Neural progenitor cell (in vitro differentiated cells): ENCODE measurements at regions not wholly inside any gene's neighbourhood (a gene's known extent, or its start where the extent isn't known, plus 50 kb on each side); places are given as distances from the start of the nearest gene placed in this dataset.

ENCODE experiments used
- DNase-seq: peaks from one replicate; pipeline ENCODE4 v3.0.0-alpha.2; 2016; ENCODE audit warnings: low spot score
- H2AFZ ChIP-seq: fragments of 200-600 bp; sonication (generic); replicated peaks from 2 replicates; pipeline ENCODE4 v1.6.1; 2016; ENCODE audit warnings: antibody characterized with exemption
- H3F3A ChIP-seq: fragments of 200-600 bp; sonication (generic); 2 replicates; pipeline ENCODE4 v1.6.1; 2016; ENCODE audit warnings: antibody characterized with exemption, low read depth
- H3K27ac ChIP-seq: fragments of 200-600 bp; sonication (generic); 2 replicates; pipeline ENCODE4 v1.5.1; 2016; ENCODE audit warnings: mild to moderate bottlenecking
- H3K27me3 ChIP-seq: fragments of 200-600 bp; sonication (generic); 2 replicates; pipeline ENCODE4 v1.6.1; 2016; ENCODE audit warnings: mild to moderate bottlenecking, moderate library complexity
- H3K36me3 ChIP-seq: fragments of 200-600 bp; sonication (generic); 2 replicates; pipeline ENCODE4 v1.5.1; 2016
- H3K4me1 ChIP-seq: fragments of 200-600 bp; sonication (generic); 2 replicates; pipeline ENCODE4 v1.6.1; 2016; ENCODE audit warnings: mixed run types
- H3K4me2 ChIP-seq: fragments of 200-600 bp; sonication (generic); 2 replicates; pipeline ENCODE4 v1.6.1; 2016
- H3K4me3 ChIP-seq: fragments of 200-600 bp; sonication (generic); 2 replicates; pipeline ENCODE4 v1.5.1; 2016
- H3K79me2 ChIP-seq: fragments of 200-600 bp; sonication (generic); 2 replicates; pipeline ENCODE4 v1.6.1; 2016; ENCODE audit warnings: low read depth
- H3K9ac ChIP-seq: fragments of 200-600 bp; sonication (generic); 2 replicates; pipeline ENCODE4 v1.6.1; 2016
- H3K9me3 ChIP-seq: fragments of 200-600 bp; sonication (generic); 2 replicates; pipeline ENCODE4 v1.5.1; 2016; ENCODE audit warnings: low read depth
- H4K20me1 ChIP-seq: fragments of 200-600 bp; sonication (generic); 2 replicates; pipeline ENCODE4 v1.6.1; 2016; ENCODE audit warnings: low read depth
- H3K27ac Mint-ChIP-seq: 3 replicates; pipeline ENCODE4 v1.8.0; 2021; ENCODE audit warnings: mixed read lengths
- H3K27me3 Mint-ChIP-seq: 2 replicates; pipeline ENCODE4 v1.8.0; 2022; ENCODE audit warnings: low read depth, mild to moderate bottlenecking, inconsistent platforms, moderate library complexity, mixed read lengths; ENCODE audit not compliant: insufficient read depth
- H3K36me3 Mint-ChIP-seq: 3 replicates; pipeline ENCODE4 v1.8.0; 2021; ENCODE audit warnings: mixed read lengths
- H3K4me1 Mint-ChIP-seq: 3 replicates; pipeline ENCODE4 v1.8.0; 2021; ENCODE audit warnings: mixed read lengths
- H3K4me3 Mint-ChIP-seq: 3 replicates; pipeline ENCODE4 v1.8.0; 2021; ENCODE audit warnings: mild to moderate bottlenecking, moderate library complexity, mixed read lengths
- H3K9me3 Mint-ChIP-seq: 3 replicates; pipeline ENCODE4 v1.8.0; 2020; ENCODE audit warnings: mixed read lengths
- CTCF ChIP-seq: fragments of 200-600 bp; sonication (generic); IDR thresholded peaks from 2 replicates; pipeline ENCODE4 v1.5.1; 2017; ENCODE audit warnings: antibody characterized with exemption, mild to moderate bottlenecking
- EZH2 ChIP-seq: fragments of 200-600 bp; sonication (generic); IDR thresholded peaks from 2 replicates; pipeline ENCODE4 v1.6.1; 2017; ENCODE audit warnings: antibody characterized with exemption, mild to moderate bottlenecking, moderate library complexity
- EZH2phosphoT487 ChIP-seq: fragments of 200-600 bp; sonication (generic); IDR thresholded peaks from 2 replicates; pipeline ENCODE4 v1.6.1; 2017; ENCODE audit warnings: antibody characterized with exemption

GRCh38 chr5:60332244-60333004 is 367.5 kb downstream of the DEPDC1B start:
- Mint-ChIP-seq H3K9me3 (no peaks in the 10 kb centered on the region), H3K4me1 (peaks cover 5% of the 10 kb centered on the region), H3K4me3 (no peak overlapping the region), H3K27ac (no peak overlapping the region), H3K27me3 (peaks cover 2% of the 10 kb centered on the region), H3K36me3 (no peaks in the 10 kb centered on the region)
- Histone ChIP-seq H3K79me2 (no peaks in the 10 kb centered on the region), H3K4me2 (no peak overlapping the region), H3K4me3 (no peak overlapping the region), H3K9ac (no peak overlapping the region), H3K9me3 (no peaks in the 10 kb centered on the region), H4K20me1 (no peaks in the 10 kb centered on the region), H3F3A (no peaks in the 10 kb centered on the region), H3K4me1 (peaks cover 6% of the 10 kb centered on the region), H3K27ac (no peak overlapping the region), H2AFZ (no peak overlapping the region), H3K36me3 (no peaks in the 10 kb centered on the region), H3K27me3 (no peaks in the 10 kb centered on the region)
- DNase-seq, result no peak
- TF ChIP-seq EZH2phosphoT487 (no peak), CTCF (no peak), EZH2 (no peak)

- H3K27ac Mint-ChIP-seq, result no peak overlapping the region
- H3K36me3 Mint-ChIP-seq, result no peaks in the 10 kb centered on the region
- no peak overlapping the region for H3K27ac ChIP-seq
- H3K27me3 ChIP-seq, result no peaks in the 10 kb centered on the region
- H3K27me3 Mint-ChIP-seq, result peaks cover 2% of the 10 kb centered on the region
- no peaks in the 10 kb centered on the region for H3K9me3 ChIP-seq
- no peak overlapping the region for H3K4me3 Mint-ChIP-seq
- H3K36me3 ChIP-seq, result no peaks in the 10 kb centered on the region
- H3K4me3 ChIP-seq, result no peak overlapping the region
- no peaks in the 10 kb centered on the region for H3K79me2 ChIP-seq
- no peaks in the 10 kb centered on the region for H3K9me3 Mint-ChIP-seq
- TF ChIP-seq EZH2, result no peak
- TF ChIP-seq CTCF, result no peak
- TF ChIP-seq EZH2phosphoT487, result no peak
- no peaks in the 10 kb centered on the region for H3F3A ChIP-seq
- peaks cover 9% of the 10 kb centered on the region for H3K4me1 ChIP-seq
- no peak overlapping the region for H3K9ac ChIP-seq
- no peak overlapping the region for H2AFZ ChIP-seq
- H3K4me2 ChIP-seq, result no peak overlapping the region
- DNase-seq, result no peak
- no peaks in the 10 kb centered on the region for H4K20me1 ChIP-seq
- H3K4me1 Mint-ChIP-seq, result peaks cover 5% of the 10 kb centered on the region
Measured at GRCh38 chr5:60330236-60330635, 369.7 kb downstream of the DEPDC1B start.

GRCh38 chr5:60325870-60326269 is 374.1 kb downstream of the DEPDC1B start:
- H3K9me3 Mint-ChIP-seq, result peaks cover 5% of the 10 kb centered on the region
- Histone ChIP-seq H3K79me2 (no peaks in the 10 kb centered on the region), H3K9ac (no peak overlapping the region), H2AFZ (no peak overlapping the region), H4K20me1 (no peaks in the 10 kb centered on the region), H3F3A (peaks cover 24% of the 10 kb centered on the region), H3K36me3 (no peaks in the 10 kb centered on the region), H3K4me2 (no peak overlapping the region), H3K4me1 (peaks cover 24% of the 10 kb centered on the region), H3K9me3 (peaks cover 6% of the 10 kb centered on the region), H3K27me3 (no peaks in the 10 kb centered on the region), H3K27ac (no peak overlapping the region), H3K4me3 (no peak overlapping the region)
- no peaks in the 10 kb centered on the region for H3K36me3 Mint-ChIP-seq
- peaks cover 2% of the 10 kb centered on the region for H3K4me1 Mint-ChIP-seq
- H3K27ac Mint-ChIP-seq, result no peak overlapping the region
- no peak overlapping the region for H3K4me3 Mint-ChIP-seq
- TF ChIP-seq CTCF (no peak), EZH2phosphoT487 (no peak), EZH2 (no peak)
- DNase-seq, result no peak
- H3K27me3 Mint-ChIP-seq, result no peaks in the 10 kb centered on the region
